GM19025 (cell line): ENCODE measurements at regions not wholly inside any gene's neighbourhood (a gene's known extent, or its start where the extent isn't known, plus 50 kb on each side); places are given as distances from the start of the nearest gene placed in this dataset.

Experiments used
- ATAC-seq: cut with Tn5 transposase; IDR thresholded peaks from one replicate; pipeline ENCODE4 v1.9.1; 2021; ENCODE audit warnings: mild to moderate bottlenecking, low read depth, moderate library complexity; ENCODE audit not compliant: unreplicated experiment

DNA sequence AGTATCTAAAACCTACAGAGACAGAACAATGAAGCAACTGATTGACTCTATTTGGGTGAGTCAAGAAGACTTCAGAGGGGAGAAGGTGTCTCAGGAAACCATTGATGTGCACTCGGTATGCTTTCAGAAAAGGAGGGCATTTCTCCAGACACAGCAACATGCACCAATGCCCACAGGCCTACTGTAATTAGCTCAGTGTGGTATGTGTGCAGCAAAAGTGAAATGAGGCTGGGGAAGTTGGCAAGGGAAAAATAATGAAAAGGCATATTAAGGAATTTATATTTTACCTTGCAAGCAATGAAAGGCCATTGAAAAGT, 158.4 kb upstream of the GRIP1 start:
- ATAC-seq, result no peak

DNA sequence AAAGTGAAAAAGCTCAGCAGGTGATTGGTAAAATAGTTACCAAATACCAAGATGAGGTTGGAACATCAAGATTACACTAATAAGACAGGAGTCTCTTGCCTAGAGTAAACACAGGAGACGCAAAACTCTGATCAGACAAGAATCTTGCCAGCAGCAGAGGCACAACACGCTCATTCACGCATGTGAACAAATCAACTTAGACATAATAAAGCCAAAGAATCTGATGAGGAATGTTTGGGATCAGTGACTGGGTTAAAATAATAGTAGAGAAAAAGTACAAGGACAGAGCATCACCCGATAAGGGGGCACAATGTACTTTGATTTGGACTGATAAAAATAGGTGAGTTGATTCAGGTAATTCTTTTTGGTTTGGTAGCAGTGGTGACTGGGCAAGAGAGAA, 159.5 kb upstream of the GRIP1 start:
- ATAC-seq, result no peak

DNA sequence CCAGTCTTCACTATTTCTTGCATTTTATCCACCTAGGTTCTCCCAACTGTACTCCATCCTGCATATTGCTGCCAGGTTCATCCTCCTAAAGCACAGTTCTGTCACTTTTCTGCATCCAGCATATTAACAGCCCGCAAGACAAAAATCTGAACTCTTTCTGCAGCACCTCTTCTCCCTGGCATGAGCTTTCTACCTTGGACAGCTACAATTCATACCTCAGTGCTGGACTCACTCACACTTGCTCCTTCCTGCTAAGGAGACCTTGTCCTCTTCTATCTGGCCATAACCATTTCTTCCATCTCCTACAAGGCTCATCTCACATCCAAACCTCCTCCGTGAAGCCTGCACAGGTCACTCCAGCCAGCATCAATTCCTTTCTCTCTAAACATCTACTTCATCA, 170.1 kb upstream of the GRIP1 start:
- no peak for ATAC-seq

DNA sequence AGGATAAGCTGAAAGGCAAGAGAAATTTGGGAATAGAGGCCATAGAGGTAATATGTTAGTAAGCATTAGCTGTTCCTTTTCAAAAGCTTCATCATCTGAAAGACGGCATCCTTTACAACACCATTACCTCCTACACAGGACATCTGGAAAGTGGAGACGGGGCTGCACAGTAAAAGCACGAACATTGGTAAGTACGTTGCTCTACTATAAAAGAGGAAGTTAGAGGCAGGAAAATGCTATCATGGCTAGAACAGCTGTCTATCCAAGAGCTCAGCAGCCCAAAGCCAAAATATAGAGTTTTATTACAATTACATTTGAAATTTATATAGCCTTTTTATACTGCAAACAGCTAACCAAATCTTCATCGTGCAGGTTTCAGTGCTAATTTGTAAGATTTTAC, 172.3 kb upstream of the GRIP1 start:
- ATAC-seq, result no peak

DNA sequence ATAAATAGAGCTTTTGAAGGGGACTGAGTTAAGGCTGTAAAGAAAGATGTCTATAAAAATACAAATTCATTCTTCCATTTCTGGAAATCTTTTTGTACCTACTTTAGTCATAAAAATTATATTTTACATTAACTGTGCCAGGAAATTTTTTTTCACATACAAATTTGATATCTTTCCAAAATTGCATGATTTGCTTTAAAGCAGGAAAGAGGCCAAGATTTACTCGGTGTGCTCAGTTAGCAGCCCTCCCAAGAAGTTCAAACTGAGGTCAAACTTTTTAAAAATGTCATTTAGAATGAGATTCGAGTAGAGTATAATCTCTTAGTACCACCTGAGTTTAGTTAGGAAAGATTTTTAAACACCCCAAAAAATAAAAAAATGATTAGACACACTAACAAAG, 173.2 kb upstream of the GRIP1 start:
- ATAC-seq, result no peak

DNA sequence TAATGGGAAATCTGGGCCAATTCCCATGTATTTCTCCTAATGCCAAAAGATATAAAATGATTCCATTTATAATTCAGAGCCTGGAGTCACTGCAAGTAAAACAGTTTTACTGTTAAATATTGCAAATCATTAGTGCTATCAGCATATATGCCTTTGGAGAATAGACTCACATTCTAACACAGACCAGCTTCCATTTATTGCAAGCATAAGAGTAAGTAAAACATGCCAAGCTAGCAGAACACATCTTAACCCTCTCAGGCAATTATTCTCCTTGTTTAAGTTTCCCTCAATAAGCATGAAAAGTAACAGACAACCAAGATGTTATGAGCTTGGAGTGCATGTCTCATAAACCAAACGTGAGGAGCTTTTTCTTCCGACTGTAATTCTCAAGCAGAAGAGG, 173.9 kb upstream of the GRIP1 start:
- no peak for ATAC-seq

DNA sequence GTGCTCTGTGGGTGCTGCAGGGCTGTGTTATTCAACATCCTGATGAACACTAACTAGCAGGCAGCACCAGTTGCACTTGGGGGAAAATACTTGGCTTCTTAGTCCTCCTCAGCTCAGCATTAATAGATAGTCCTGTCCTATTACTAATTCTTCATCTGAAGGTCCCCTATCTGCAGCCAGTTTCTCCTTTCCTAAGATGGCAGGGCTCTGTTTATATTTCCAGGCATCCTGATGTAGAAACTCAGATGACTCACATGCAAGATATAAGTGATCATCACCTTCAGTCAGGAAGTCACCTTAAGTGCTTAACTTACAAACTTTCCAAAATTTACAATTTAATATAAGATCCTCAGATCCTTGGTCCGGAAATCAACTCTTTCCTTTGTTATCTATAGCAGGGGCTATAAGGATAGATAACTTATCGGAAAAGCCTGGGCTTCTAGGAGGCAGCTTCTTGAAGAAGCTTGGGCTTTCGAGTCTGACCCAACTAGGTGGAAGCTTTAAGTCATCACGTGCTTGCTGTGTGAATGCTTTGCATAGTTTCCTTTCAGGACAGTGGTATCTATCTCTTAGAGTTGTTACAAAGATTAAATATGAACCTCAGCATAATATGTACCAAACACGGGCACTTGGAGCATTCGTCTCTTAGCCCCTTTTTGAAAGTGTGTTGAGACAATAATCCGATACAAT, 181.0 kb upstream of the GRIP1 start:
- ATAC-seq, result no peak

DNA sequence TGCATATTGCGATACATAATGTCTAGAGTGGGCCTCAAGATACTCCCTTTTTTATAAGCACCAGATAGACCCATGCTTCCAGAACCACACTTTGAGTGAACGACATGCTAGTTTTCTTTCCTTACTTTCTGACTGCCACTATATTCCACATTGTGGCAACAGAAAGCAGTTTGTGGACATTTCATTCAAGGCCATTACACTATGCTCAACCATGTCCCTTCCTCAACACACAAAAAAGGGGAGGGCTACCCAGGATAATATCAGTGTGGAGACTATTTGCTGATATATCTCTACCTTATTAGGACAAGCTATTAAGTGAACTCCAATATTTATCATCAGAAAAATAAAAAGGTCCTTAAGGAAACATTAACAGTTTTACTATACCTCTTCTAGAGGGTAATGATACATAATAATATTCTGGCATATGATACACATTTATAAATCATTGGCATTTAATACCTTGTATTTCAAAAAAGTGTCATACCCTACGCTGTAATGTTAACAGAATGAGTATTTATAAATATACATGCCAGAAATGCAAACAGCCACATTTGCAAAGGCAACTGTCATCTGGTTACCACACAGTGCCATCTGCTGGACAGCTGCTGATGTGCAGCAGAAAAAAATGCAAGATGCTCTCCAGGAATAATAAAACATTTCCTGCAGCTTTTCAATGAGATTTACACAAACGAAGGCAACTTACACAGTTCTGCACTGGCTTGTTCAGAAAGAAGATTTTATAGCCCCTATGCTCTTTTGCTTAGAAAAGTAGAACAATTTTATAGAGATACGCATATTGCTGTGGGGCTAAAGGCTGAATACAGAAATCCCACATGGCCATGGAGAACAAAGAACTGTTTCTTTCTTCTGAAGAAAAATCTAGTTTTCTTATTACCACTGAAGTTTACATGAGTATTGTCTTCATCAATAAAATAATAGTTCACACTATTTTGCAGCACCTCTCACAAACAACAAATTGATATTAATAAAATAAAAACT, 182.2 kb upstream of the GRIP1 start:
- no peak for ATAC-seq

DNA sequence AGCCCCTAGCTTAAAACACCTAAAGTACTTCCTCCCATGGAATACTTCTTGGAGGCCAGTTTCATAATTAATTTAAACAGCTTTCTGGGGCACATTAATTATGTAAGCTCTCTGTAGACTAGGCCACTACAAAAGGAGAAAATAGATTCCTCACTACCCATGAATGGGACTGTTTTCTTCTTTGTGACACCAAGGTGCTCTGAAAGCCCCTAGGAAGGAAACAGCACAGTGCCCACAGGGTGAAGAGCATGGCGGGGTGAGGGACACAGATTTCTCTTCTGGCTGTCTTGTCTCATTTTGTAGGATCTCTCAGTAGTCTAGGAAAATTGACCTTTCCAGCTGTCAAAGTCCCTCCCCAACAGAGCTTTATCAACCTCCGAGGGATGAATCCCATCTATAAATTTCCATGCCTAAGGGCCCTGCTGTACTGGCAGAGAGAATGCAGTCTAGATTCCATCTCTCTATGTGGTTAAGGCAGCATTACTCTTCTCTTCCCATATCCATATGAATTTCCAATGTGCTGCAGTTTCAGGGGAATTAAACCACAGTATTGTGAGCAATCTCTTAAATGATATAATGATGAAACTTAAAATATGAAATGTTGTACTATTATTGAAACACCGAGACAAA, 183.6 kb upstream of the GRIP1 start:
- no peak for ATAC-seq

DNA sequence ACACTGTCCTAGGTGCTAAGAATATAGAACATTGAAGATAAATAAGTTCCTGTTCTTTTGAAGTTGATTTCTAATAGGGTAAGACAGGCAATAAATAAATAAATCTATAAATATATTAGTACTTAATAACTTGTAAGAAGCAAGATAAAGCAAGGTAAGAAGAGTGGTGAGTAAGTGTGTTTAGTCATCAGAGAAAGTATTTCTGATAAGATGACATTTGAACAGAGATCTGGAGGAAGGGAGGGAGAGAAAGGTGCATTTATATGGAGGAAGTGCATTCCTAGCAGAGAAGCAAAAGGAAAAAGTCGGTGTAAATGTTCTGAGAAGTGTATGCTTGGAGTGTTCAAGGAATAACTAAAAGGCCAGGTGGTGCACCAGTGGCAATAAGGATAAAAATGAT, 184.4 kb upstream of the GRIP1 start:
- ATAC-seq, result no peak

DNA sequence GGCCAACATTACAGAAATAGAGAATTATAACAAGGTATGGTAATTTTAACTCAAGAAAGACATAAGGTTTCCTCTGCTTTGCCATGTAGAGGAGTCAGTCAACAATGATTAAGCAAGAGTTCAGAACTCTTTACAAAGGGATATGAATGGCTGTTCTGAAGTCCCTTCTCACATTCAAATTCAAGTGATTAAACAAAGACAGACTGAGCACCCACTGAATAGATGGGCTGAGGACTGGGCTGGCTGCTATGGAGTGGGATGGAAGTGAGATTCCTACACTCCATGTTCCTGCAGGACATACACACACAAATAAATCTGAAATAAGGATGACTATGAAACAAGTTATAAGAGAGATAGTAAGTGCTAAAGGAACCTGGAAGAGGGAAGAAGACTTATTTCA, 199.0 kb upstream of the GRIP1 start:
- no peak for ATAC-seq

DNA sequence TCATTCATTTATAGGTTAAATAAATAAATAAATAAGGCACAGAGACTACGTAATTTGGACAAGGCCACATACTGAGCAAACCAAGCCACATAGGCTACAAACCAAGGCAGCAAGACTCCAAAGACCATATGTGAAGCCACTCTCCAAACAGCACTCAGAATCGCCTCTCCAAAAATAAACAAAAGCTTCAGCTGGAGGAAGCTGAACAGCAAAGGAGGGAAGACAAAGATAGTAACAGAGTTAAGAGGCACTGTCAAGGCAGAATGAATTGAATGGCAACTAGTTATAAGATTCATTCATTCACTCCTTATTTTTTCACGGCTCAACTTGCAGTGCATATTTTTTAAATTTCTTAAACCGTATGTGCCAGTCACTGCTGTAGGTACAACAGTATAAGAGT, 200.5 kb upstream of the GRIP1 start:
- no peak for ATAC-seq

DNA sequence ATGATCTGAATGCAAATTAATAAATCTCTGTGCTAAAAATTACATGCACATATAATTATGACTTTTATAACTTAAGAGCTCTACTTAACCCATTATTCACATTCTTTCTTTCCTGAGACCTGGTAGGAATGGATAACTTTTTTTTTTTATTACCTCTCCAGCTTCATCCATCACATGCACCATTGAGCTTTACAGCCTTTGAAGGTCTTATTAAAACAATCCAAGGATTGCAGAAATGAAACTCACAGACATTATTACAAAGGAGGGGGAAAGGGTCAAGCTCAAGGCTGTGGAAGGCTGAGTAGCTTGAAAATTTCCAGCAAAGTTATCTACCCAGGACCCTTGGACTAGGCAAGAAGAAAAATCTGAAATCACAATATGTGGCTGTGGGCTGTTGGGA, 202.5 kb upstream of the GRIP1 start:
- no peak for ATAC-seq

DNA sequence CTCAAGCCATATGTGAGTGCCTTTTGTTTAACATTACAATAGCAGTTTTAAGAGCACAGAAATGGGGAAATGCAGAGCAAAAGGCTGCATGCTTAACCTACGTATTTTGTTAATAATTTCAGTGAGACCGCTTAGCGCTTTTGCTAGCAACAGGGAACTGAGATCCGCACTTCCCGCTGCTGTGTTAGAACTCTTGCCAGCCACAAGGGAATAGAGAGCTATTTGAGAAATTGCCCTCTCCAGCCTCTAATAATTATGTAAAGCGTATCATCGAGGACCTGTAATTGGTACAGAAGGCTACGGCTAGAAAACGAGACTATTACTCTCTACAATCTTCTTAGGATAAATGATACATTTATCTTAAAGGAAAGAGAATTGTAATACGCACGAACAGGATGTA, 205.2 kb upstream of the GRIP1 start:
- ATAC-seq, result no peak

DNA sequence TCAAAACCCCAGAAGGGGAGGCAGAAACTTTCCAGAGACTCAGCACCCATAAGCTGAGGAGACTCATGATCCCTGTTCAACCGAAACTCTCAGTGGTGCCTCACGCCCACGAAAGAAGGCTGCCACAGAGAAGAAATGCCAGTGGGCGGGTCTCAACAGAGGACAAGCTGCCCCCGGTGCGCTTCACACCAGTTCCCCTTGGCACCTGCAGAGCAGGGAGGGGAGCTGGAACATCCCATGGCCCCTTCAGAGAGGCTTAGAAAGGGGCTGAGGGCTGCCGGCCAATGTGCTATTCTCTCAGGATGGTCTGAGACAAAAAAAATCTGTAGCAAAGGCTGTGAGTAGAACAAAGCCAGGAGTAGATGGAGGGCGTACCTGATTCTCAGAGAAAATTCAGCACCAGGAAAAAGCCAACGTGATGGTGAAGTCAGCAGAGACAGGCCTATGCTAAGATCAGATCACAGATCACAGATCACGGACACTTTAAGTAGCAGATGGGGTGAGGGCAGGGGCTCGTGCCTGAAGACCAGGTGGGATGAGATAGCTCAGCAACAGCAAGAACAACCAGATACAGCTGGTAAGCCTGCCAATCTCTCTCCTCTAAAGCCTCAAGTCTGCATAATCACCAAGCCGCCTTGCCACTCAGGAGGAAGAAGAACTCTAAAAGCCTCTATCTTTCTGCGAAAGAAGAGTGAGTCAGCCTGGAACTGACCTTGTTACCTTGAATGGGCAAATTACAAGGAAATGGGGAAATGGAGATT, 206.4 kb upstream of the GRIP1 start:
- ATAC-seq, result no peak

DNA sequence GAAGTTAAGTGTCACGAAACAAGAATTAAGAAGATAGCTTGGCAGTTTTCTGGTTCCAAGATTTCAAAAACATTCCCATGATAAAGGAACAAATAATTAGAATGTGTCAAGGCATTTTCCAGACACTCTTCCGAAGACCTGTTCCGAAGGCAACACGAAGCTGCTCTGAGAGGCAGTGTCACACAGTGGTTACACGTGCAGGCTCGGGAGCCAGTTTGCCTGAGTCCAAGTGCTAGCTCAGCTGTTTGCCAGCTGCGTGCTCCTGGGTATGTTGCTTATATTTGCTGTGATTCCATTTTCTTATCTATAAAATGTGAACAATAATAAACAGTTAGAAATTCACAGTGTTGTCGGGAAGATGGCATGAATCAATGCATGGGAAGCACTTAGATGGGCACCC, 217.9 kb upstream of the GRIP1 start:
- ATAC-seq, result no peak

DNA sequence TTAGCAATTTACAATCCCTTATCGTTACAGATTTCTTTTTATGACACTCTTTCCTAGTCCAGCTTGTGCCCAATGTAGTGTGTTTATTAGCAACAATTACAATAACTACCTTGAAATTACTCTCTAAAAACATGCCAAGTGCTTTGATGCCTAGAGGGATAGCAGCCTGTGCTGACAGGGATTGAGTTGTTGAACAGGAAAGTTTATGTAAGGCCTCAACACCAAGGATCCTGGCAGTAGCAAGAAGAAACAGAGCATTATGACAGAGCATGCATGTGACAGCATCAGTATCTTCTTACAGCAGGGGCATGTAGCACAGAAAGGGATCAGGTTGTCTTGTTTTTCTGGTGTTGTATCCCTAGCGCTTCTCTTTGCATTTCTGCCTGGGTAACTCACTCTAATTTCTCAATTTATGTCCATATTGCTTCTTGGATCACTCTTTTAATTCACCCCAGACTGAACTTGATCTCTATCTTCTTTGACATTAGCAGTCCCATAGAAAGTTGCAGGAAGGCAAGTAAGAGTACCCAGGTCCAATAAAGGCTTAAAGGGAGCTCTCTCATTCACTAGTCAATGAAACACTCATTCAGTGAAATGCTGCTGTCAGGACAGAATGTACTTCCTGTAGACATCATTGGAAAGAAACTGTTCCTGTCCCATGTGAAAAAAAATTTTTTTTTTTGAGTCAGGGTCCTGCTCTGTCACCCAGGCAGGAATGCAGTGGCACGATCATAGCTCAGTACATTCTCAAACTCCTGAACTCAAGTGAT, 220.0 kb upstream of the GRIP1 start:
- ATAC-seq, result no peak

DNA sequence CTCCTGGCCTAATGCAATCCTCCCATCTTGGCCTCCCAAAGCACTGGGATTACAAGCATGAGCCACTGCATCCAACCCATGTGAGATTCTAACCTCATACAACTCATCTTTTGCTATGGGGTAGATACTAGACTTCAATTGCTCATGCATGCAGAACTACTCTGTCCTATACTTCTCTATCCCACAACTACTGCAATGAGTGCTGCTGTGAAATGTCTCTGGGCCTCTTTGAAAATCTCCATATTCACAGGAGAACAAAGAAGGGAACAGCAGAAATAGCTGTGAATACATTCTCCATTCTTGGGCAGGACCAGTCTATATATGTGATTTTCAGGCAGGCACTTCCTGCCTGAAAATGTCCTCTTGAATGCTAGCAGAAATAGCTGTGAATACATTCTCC, 220.7 kb upstream of the GRIP1 start:
- no peak for ATAC-seq

DNA sequence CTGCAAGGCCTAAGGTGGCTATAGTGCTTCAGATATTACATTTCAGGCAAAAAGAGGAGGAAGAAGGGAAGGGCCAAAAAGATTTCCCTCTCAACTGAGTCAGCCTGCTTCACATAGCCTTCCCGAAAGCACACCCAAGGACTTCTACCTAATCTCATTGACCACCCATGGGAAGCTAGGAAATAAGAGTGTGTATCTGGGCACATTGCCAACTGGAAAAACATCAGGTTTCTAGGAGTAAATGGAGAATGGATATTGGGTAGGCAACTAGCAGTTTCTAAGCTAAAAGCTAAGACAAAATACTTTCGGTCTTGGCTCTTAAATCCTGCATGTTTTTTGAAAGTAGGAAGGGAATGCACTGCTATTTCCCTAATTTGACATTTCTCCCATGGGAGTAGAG, 221.7 kb upstream of the GRIP1 start:
- ATAC-seq, result no peak
